Suppressor macrophage (primary cell): ENCODE measurements at regions not wholly inside any gene's neighbourhood (a gene's known extent, or its start where the extent isn't known, plus 50 kb on each side); places are given as distances from the start of the nearest gene placed in this dataset.

ENCODE experiments used
- DNase-seq, 4 experiments: peaks; one replicate each; pipeline ENCODE4 v3.0.0-alpha.2; 2020 to 2022

DNA sequence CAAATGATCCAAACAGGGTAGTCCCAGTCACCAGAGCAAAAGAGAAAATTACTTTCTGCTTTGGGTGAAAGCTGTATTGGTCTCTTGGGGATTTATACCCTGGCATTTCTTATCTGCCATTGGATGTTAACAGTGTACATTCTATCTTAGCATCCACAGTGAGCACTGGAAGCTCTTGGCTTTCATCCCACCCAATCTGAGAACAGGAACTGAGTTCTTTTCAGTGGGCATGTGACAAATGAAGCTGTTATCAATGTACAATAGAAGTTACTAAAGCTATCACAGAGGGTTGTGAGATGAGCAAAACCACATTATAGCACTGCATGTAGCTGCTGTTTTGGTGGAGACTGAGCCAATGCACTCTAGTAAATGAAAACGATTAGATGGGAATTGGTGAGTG, 300.7 kb downstream of the TUSC7 start:
- DNase-seq, result no peak

DNA sequence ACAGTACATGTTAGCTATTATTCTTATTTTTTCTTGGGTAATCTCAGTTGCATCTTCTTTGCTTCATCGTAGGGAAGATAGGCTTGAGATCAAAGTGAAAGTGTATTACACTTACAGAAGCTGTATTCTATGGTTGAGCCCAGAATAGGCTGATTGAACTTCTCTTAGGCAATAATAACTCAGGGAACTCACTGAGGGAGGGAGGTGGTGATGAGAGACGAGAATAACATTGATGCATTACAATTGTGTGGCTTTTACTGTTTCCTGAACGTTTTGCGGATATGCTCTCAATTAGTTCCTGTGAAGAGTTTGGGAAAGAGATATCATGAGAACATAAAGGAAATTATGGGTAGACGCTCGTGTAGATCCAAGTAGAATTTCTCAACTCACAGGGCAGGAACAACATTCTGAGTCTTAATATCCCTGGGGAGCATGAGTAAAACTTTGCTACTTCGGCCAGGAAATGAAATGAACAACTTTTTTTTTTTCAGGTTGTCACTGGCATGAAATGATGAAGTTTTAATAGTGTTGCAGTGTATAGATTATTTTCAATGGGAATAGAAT, 302.2 kb downstream of the TUSC7 start:
- no peak for DNase-seq

DNA sequence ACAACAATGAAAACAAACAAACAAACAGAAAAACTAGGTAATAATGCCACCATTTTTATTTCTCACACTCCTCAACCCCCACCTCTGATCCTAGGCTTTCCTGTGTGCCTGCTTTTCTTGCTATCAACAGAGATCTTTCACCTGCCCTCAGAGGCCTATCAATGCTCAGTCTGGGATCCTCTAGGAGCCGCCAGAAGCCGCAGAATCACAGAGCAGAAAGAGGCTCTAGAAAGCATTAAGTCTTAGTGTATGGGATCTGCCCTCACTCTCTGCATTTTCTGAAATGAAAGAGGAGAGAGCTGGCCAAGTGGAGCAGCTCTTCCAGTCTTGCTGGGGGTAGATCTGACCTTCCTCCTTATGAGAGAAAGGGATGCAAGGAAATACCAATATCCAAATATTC, 306.8 kb downstream of the TUSC7 start:
- no peak for DNase-seq

- no peak for DNase-seq
Observed at GRCh38 chr3:117017135-117017894, 307.7 kb downstream of the TUSC7 start.

- no peak for DNase-seq
Observed at GRCh38 chr3:117018655-117019054, 309.1 kb downstream of the TUSC7 start.

DNA sequence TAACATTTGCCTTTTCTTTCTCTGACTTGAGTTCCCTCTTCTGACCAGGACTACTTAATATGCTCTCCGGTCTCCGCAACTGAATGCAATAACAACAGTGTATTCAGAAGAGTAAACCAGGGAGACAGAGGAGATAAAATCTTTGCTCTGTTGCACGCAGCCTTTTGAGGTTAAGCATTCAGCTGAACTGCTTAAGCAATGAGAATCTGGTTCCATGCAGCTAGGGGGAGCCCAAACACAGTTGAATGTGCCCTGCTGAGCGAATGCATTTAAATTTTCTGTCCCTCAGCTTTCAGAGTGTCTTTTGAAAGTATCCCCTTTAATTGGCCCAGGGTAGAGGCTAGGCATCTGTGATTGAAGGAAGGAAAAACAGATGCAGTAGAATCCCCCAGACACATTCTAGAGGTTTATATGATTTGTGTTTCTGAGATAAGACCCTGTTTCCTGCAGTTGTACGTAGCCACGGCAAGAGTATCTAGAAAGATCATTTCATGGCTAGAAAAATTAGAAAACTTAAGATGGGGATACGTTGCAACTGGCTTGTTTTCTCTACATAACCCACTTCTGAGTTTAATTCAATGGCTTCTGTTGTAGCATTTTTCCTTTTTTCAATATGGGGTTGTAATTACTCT, 309.6 kb downstream of the TUSC7 start:
- DNase-seq, result peak; percentile 77 to 85 (median 82)

- DNase-seq, result no peak
Observed at GRCh38 chr3:117026401-117026800, 316.8 kb downstream of the TUSC7 start.

DNA sequence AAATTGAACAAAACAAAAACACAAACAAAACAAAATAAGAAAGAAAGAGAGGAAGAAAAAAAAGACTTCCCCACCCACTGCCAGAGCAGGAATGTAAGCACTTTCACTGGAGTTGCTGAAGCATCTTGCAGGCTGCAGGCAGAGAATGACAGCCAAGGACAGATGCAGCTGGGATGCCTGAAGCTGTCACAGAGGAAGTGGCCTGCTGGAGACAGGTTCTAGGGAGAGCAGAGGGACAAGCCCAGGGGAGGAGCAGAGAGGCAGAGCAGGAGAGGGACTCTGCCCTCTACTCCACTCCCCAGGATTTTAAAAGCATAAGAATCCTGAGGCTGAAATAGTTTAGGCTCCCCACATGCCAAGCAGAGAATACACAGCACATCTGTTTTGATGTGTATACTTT, 326.2 kb downstream of the TUSC7 start:
- DNase-seq, result peak; percentile 38 to 65 (median 60)

DNA sequence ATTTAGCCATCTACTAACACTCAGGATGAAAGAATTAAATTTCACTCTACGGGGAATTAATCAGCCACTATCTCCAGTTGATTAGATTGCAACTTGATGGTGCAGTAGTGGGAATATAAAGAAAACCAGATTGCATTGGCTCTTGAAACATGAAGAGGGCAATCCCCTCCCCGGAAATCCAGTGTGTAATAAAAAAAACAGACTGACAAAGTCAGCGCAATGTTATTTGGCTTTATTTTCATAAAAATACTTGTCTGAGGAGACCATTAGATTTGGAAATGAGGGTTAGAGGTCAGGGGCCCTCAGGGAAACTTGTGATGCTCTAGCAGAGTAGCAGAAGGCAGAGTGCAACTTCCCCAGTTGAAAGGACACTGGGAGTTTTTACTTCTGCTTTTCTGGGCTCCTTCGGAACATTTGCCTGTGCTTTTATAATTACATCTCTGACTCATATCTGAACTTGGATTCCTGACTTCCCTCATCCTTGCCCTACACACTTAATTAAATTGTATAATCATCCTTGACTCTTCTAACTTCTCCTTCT, 326.8 kb downstream of the TUSC7 start:
- peak; percentile 89 to 98 (median 92) for DNase-seq

DNA sequence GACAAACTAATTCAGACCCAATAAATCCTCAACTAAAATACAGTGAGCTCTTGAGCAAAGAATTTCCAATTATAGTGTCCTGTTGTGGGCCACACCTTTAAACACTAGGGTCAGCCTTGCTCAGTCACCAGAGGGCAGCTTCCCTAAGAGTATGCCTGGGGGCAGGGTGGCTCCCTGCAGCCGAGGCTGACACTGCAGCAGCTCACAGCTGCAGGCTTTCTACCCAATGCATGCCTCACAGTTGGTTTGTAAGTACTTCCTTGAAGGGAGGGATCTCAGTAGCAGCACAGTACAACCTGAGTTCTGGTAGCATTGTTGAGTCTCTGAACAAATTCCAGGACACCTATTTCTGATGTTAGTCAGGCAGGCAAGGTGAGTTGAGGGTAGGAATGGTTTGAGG, 335.6 kb downstream of the TUSC7 start:
- DNase-seq, result peak; percentile 36 to 64 (median 60)

DNA sequence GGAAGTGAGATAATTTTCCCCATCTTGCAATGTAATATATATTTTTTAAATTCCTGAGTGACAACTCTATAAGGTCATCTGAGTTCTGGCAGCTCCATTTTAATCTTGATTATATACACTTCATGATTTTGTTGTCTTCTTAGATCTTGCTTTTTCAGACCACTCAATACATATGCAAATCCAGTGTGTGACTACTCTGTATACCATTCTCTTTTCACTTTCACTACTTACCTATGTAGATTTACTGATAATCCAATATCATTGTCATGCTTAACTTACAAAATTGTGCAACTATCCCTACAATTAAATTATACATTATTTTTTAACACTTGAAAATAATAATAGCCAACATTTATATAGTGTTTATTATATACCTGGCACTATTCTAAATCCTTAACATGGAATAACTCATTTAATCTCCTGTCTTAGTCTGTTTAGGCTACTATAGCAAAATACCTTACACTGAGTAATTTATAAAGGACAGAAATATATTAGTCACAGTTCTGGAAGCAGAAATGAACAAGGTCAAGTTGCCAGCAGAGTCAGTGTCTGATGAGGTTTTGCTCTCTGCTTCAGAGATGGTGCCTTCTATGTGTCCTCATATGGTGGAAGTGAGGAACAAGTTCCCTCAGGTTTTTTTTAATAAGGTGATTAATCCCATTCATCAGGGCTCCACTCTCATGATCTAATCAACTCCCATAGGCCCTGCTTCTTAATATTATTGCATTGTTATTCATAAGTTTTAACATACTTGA, 338.5 kb downstream of the TUSC7 start:
- peak in 1 of 4 experiments; percentile 28 for DNase-seq

- DNase-seq, result peak in 3 of 4 experiments; percentile 6 to 36 (median 8)
Observed at GRCh38 chr3:117052395-117052794, 342.8 kb downstream of the TUSC7 start.

GRCh38 chr3:117054556-117054955, 345.0 kb downstream of the TUSC7 start:
- no peak for DNase-seq

DNA sequence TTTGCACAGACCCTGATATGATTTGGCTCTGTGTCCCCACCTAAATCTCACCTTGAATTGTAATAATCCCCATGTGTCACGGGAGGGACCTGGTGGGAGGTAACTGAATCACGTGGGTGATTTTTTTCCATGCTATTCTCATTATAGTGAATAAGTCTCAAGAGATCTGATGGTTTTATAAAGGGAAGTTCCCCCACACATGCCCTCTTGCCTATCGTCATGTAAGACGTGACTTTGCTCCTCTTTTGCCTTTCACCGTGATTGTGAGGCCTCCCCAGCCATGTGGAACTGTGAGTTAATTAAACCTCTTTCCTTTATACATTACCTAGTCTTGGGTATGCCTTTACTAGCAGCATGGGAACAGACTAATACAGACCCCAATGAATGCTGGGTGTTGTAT, 347.4 kb downstream of the TUSC7 start:
- peak; percentile 23 to 61 (median 34) for DNase-seq

DNA sequence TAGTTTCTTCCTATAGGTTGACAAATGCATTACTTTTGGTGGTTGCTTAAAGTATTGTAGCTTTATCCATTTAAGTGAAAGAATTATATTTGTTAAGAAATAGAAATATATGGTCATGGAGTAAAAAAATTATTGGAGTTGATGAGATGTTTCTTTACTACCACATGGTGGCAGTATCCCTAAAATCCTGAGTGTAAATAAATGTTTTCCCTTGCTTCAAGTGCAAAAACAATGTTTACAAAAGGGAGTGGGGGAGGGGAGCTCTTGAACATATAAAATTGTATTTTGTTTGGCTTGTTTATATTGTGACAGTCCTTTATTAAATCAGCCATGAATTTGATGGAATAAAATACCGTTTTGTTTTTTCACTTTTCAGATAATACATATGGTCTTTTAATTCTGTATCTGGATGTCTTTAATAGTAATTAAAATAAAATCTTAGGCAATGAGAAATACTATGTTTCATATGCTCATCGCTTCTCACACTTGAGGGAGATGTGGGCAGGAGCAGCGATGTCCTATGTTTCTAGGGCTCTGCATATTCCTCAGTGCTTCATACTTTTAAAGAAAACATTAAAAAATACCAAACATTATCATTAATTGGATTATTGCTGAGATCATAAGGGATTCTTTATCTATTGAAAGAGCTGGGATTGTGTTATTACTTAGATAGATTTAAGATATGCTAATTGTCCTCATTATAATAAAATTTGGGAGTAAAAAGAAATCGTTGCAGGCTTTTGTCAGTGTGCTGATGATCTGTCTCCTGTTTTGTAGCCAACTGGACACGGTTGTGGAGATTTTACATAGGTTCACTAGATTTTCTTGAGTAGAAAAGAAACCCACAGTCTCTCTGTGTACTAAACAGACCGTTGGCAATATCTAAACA, 349.7 kb downstream of the TUSC7 start:
- DNase-seq, result peak in 3 of 4 experiments; percentile 11 to 75 (median 61)

DNA sequence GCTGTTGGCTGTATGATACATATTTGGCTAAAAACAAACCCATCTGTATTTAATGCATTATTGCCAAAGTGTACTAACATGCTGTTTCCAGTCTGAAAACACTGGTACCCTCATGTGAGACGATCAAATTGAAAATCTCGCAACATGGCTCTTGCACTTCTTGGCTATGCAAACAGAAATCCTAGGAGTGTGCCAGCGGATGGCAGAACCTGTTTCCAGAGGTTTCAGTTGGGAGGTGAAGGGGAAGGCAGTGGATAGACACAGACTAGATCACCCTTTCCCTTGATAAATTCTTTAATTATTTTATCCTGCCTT, 350.3 kb downstream of the TUSC7 start:
- DNase-seq, result no peak

DNA sequence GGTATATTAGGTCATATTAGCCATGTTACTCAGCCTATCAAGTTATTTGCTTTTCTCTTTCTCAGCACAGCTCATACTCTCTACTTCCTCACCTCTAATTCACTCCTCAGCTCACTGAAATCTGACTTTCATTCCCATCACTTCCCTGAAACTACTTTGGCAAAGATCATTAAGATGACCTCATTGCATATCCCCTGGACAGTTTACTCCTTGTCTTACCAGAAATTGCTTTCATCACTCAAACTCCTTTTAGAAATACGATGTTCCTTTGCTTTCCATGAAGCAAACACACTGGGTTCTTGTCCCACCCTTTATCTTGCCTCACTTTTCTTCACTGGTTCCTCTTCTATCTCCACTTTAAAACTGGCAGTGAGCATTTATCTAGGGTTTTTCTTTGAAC, 354.4 kb downstream of the TUSC7 start:
- peak; percentile 17 to 74 (median 51) for DNase-seq

DNA sequence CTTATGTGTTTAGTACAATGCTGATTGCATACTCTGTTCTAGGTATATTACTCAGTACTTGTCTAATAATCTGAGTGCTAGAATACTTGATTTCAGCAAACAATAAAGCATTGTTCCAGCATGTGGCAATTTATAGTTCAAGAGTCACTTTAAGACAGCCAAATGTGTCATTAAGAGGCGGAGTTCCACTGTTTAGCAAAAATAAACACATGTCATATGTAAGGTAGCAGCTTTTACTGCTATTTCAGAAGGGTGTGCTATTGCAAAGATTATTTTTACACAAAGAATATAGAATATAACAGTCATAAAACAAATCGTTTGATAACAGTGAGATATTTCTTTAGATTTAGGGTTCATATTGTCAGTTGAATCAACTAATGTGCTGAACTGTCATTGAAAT, 358.7 kb downstream of the TUSC7 start:
- no peak for DNase-seq

DNA sequence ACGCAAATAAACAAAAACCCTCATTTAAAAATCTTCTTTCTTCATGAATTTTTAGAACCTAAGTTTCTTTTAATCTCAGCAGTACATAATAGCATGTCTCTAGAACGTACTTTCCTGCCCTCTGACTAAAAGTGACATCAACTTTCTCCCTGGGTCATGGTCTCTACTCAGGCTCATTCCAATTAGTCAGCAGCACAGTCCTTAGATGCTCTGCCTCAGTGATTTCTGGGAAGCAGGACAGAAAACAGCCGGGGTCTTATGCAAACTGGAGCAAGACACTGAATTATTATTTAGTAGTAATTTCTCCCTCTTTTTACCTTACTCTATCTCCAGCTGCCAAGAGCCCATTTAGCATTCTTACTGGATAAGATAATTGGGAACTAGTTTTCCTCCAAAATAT, 365.2 kb downstream of the TUSC7 start:
- DNase-seq, result peak in 1 of 4 experiments; percentile 7

- no peak for DNase-seq
Observed at GRCh38 chr3:117079997-117080396, 370.4 kb downstream of the TUSC7 start.

GRCh38 chr3:117080872-117081271, 371.3 kb downstream of the TUSC7 start:
- no peak for DNase-seq

GRCh38 chr3:117084277-117084676, 374.7 kb downstream of the TUSC7 start:
- peak; percentile 58 to 79 (median 70) for DNase-seq
